ENCODE measurements at regions not wholly inside any gene's neighbourhood (a gene's known extent, or its start where the extent isn't known, plus 50 kb on each side); places are given as distances from the start of the nearest gene placed in this dataset.

GRCh38 chrX:20463296-20464075 is 196.8 kb upstream of the RPS6KA3 start:
- TF ChIP-seq EHMT2 (IDR thresholded peaks at IDR 0.05): no peak
- no peak for TF ChIP-seq ZBTB26 (CRISPR knock-in tag; IDR thresholded peaks at IDR 0.05)
- no peak for TF ChIP-seq CTCF (IDR thresholded peaks at IDR 0.05 in 2 of 3, conservative IDR thresholded peaks at IDR 0.05 in 1 of 3; ENCODE audit: insufficient read depth in 2 of 3, low read depth in 1 of 3, low read length in 3 of 3)
- no peak for TF ChIP-seq ZNF143 (CRISPR knock-in tag; IDR thresholded peaks at IDR 0.05)
- no peak for TF ChIP-seq TARDBP (IDR thresholded peaks at IDR 0.05)

Data from K562 (cell line).